Activated CD4-positive, CD25-positive, alpha-beta regulatory T cell treated with anti-CD3 and anti-CD28 coated beads, Interleukin-2, amount 50 U/mL, for 24 hours (primary cell): ENCODE measurements at regions not wholly inside any gene's neighbourhood (a gene's known extent, or its start where the extent isn't known, plus 50 kb on each side); places are given as distances from the start of the nearest gene placed in this dataset.
A peak's percentile ranks its signal among the peaks of the same experiment; 100 is the strongest.

ENCODE experiments used
- ATAC-seq, 2 donors: fragments of 150-1000 bp; cut with Tn5 transposase; one replicate each; pipeline ENCODE4 v1.10.0; 2021; ENCODE audit warnings: mild to moderate bottlenecking in 1 of 2, moderate library complexity in 1 of 2

- peak; percentile 77 to 79 for ATAC-seq
Measured at GRCh38 chr11:123302751-123303195, 107.7 kb upstream of the CLMP start.

- peak; percentile 62 to 65 for ATAC-seq
Measured at GRCh38 chr11:123301696-123302400, 106.8 kb upstream of the CLMP start.

- no peak for ATAC-seq
Measured at GRCh38 chr11:123301013-123301591, 106.1 kb upstream of the CLMP start.

GRCh38 chr11:123299721-123300120 is 104.7 kb upstream of the CLMP start:
- ATAC-seq, result no peak

GRCh38 chr11:123298488-123299447 is 103.7 kb upstream of the CLMP start:
- no peak for ATAC-seq

GRCh38 chr11:123292647-123293046 is 97.6 kb upstream of the CLMP start:
- ATAC-seq, result no peak

GRCh38 chr11:123291201-123291869 is 96.3 kb upstream of the CLMP start:
- ATAC-seq, result no peak

GRCh38 chr11:123286761-123287160 is 91.7 kb upstream of the CLMP start:
- ATAC-seq, result no peak

GRCh38 chr11:123286255-123286654 is 91.2 kb upstream of the CLMP start:
- ATAC-seq, result no peak

- ATAC-seq, result no peak
Measured at GRCh38 chr11:123284454-123284853, 89.4 kb upstream of the CLMP start.

- ATAC-seq, result no peak
Measured at GRCh38 chr11:123282597-123282996, 87.5 kb upstream of the CLMP start.

- no peak for ATAC-seq
Measured at GRCh38 chr11:123273616-123274015, 78.6 kb upstream of the CLMP start.

- no peak for ATAC-seq
Measured at GRCh38 chr11:123272565-123272964, 77.5 kb upstream of the CLMP start.

GRCh38 chr11:123268156-123268555 is 73.1 kb upstream of the CLMP start:
- no peak for ATAC-seq

GRCh38 chr11:123265951-123266350 is 70.9 kb upstream of the CLMP start:
- no peak for ATAC-seq

- ATAC-seq, result no peak
Measured at GRCh38 chr11:123264431-123264780, 69.4 kb upstream of the CLMP start.

GRCh38 chr11:123261345-123262106 is 66.5 kb upstream of the CLMP start:
- ATAC-seq, result peak; percentile 60 to 69

GRCh38 chr11:123260511-123261211 is 65.6 kb upstream of the CLMP start:
- ATAC-seq, result no peak

- ATAC-seq, result no peak
Measured at GRCh38 chr11:123258877-123259276, 63.8 kb upstream of the CLMP start.

- no peak for ATAC-seq
Measured at GRCh38 chr11:123257370-123257769, 62.3 kb upstream of the CLMP start.

GRCh38 chr11:123255909-123256308 is 60.9 kb upstream of the CLMP start:
- no peak for ATAC-seq

GRCh38 chr11:123254357-123254756 is 59.3 kb upstream of the CLMP start:
- no peak for ATAC-seq
